ENCODE measurements at regions not wholly inside any gene's neighbourhood (a gene's known extent, or its start where the extent isn't known, plus 50 kb on each side); places are given as distances from the start of the nearest gene placed in this dataset.
"Not testable (repeated sequence)": the region's sequence is repeated elsewhere in the genome, so short reads cannot be mapped to it uniquely, and the experiment has no call there.

- Histone ChIP-seq H3K27ac (ENCODE audit: low read depth, low read length) (no peak overlapping the region), H3K4me1 (ENCODE audit: control insufficient read depth, insufficient read depth, low read length) (no peaks in the 10 kb centered on the region), H3K4me3 (ENCODE audit: low read length) (no peak overlapping the region), H3K9ac (ENCODE audit: low read length) (no peak overlapping the region), H3K27me3 (ENCODE audit: control insufficient read depth, insufficient read depth, low read length) (no peaks in the 10 kb centered on the region), H3K36me3 (ENCODE audit: control insufficient read depth, insufficient read depth, low read length) (no peaks in the 10 kb centered on the region)
Measured at GRCh38 chr12:126944684-126945083, 1322.3 kb upstream of the TMEM132C start.

GRCh38 chr12:126946958-126947357 is 1320.0 kb upstream of the TMEM132C start:
- H3K27ac ChIP-seq (ENCODE audit: low read depth, low read length); H3K9ac ChIP-seq (ENCODE audit: low read length); H3K27me3 ChIP-seq (ENCODE audit: control insufficient read depth, insufficient read depth, low read length); H3K36me3 ChIP-seq (ENCODE audit: control insufficient read depth, insufficient read depth, low read length); H3K4me3 ChIP-seq (ENCODE audit: low read length); H3K4me1 ChIP-seq (ENCODE audit: control insufficient read depth, insufficient read depth, low read length): not testable (repeated sequence)

DNA sequence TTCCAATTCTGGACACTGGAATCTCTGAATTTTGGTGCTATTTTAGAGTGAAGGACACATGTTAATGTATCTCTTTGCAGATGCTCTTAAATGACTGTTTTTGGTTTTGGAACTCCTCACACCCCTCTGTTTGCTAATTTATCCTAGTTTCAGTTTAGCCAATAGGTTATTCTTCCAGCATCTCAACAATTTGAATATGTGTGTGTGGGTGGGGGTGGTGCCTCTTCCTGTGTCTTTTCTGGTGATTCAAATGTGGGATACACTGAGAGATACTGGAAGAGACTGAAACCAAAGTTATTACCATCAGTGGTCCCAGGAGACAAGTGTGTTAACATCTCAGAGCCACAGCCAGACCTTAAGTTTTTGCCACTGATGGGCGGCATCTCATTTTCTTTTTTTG is 1317.4 kb upstream of the TMEM132C start:
- H3K9ac ChIP-seq (ENCODE audit: low read length) = no peak overlapping the region
- no peaks in the 10 kb centered on the region for H3K4me1 ChIP-seq (ENCODE audit: control insufficient read depth, insufficient read depth, low read length)

DNA sequence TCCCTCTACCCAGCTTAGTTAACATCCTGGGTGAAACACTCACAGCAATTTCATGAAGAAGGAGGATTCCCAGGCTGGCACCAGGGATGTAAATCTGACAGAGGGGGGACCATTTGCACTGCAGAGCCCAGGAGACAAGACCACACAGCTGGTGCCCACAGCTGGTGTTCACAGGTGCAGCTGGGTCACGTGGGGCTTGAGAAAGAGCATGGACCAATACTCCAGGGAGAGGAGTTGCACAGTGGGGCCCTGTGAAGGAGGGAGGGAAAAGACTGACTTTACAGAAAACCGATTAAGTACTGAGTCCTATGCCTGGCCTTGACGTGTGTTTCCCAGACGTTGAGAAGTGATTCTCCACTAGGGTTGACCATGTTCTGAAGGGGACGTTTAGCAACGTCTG is 1316.7 kb upstream of the TMEM132C start:
- H3K4me3 ChIP-seq (ENCODE audit: low read length) = no peak overlapping the region
- no peak overlapping the region for H3K9ac ChIP-seq (ENCODE audit: low read length)
- no peaks in the 10 kb centered on the region for H3K36me3 ChIP-seq (ENCODE audit: control insufficient read depth, insufficient read depth, low read length)

More for the DNA sequence above, 1317.4 kb upstream of the TMEM132C start:
- no peak overlapping the region for H3K4me3 ChIP-seq (ENCODE audit: low read length)
- H3K36me3 ChIP-seq (ENCODE audit: control insufficient read depth, insufficient read depth, low read length) = no peaks in the 10 kb centered on the region
- no peak overlapping the region for H3K27ac ChIP-seq (ENCODE audit: low read depth, low read length)
- H3K27me3 ChIP-seq (ENCODE audit: control insufficient read depth, insufficient read depth, low read length) = no peaks in the 10 kb centered on the region

DNA sequence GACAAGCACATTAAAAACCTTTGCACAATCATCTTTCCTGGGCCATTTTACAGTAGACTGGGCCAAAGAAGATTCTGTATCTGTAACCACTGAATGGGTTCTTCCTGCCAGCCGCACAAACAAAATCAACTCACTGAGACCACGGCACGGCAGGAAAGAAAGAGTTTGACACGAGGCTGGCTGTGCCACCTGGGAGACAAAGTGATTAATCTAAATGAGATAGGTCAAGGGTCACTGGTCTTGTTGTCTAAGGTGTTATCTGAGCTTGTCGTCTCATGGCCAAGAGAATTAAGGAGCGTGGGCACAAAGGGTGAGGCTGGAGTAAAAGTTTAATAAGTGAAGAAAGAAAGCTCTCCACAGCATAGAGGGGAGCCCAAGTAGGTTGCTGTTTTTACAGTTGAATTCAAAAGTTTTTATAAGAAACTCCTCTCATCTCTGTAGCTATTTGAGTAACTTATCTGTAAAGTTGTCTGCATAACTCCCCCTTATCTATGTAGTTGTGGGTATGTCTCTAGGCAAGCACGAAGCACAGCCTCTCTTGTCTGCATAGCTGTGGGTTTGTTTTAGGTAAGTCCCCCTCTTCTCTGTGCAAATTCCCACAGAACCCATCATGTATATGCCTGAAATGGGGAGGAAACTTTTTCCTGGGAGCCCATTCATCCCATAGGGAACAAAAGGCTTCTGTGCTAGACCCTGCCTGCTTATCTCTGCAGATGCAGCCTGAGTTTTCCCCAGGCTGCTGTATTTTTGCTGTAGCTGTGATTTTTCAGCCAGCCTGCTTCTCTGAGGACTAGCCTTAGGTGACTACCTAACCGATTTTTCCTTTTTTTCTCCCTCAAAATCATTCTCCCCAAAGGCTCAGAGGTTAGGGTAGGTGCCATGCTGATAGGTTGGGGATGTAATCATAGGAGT is 1314.6 kb upstream of the TMEM132C start:
- H3K36me3 ChIP-seq (ENCODE audit: control insufficient read depth, insufficient read depth, low read length) = no peaks in the 10 kb centered on the region
- no peak overlapping the region for H3K4me3 ChIP-seq (ENCODE audit: low read length)
- no peak overlapping the region for H3K9ac ChIP-seq (ENCODE audit: low read length)
- no peaks in the 10 kb centered on the region for H3K27me3 ChIP-seq (ENCODE audit: control insufficient read depth, insufficient read depth, low read length)
- no peak overlapping the region for H3K27ac ChIP-seq (ENCODE audit: low read depth, low read length)
- H3K4me1 ChIP-seq (ENCODE audit: control insufficient read depth, insufficient read depth, low read length) = no peaks in the 10 kb centered on the region

More for the DNA sequence above, 1316.7 kb upstream of the TMEM132C start:
- Histone ChIP-seq H3K4me1 (ENCODE audit: control insufficient read depth, insufficient read depth, low read length) (no peaks in the 10 kb centered on the region), H3K27ac (ENCODE audit: low read depth, low read length) (no peak overlapping the region), H3K27me3 (ENCODE audit: control insufficient read depth, insufficient read depth, low read length) (no peaks in the 10 kb centered on the region)

- no peak overlapping the region for H3K9ac ChIP-seq (ENCODE audit: low read length)
- H3K4me1 ChIP-seq (ENCODE audit: control insufficient read depth, insufficient read depth, low read length) = no peaks in the 10 kb centered on the region
- H3K36me3 ChIP-seq (ENCODE audit: control insufficient read depth, insufficient read depth, low read length) = no peaks in the 10 kb centered on the region
- H3K27me3 ChIP-seq (ENCODE audit: control insufficient read depth, insufficient read depth, low read length) = no peaks in the 10 kb centered on the region
- no peak overlapping the region for H3K4me3 ChIP-seq (ENCODE audit: low read length)
- no peak overlapping the region for H3K27ac ChIP-seq (ENCODE audit: low read depth, low read length)
Measured at GRCh38 chr12:126953365-126953889, 1313.5 kb upstream of the TMEM132C start.

- Histone ChIP-seq H3K4me3 (ENCODE audit: low read length) (no peak overlapping the region), H3K27ac (ENCODE audit: low read depth, low read length) (no peak overlapping the region), H3K36me3 (ENCODE audit: control insufficient read depth, insufficient read depth, low read length) (no peaks in the 10 kb centered on the region), H3K27me3 (ENCODE audit: control insufficient read depth, insufficient read depth, low read length) (no peaks in the 10 kb centered on the region), H3K4me1 (ENCODE audit: control insufficient read depth, insufficient read depth, low read length) (no peaks in the 10 kb centered on the region), H3K9ac (ENCODE audit: low read length) (no peak overlapping the region)
Measured at GRCh38 chr12:126960221-126960620, 1306.7 kb upstream of the TMEM132C start.

DNA sequence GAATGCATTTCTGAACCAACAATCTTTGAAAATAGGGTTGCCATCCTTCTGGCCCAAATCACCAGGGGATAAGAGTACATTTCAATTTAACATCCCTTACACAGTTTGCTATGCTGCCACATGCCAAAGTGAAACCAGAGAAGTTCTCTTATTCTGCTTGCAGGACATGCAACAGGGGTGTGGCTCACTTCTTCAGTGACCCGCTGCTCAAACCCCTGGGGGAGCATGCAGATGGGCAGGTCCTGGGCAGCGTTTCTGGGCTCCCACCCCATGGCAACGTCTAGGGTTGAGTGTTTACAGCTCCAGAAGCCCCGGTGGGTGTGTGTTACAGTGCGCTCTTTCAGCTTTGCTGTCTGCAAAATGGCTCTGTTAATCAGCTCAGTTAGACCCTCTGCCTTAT is 1306.3 kb upstream of the TMEM132C start:
- H3K9ac ChIP-seq (ENCODE audit: low read length) = no peak overlapping the region
- no peaks in the 10 kb centered on the region for H3K36me3 ChIP-seq (ENCODE audit: control insufficient read depth, insufficient read depth, low read length)
- no peaks in the 10 kb centered on the region for H3K4me1 ChIP-seq (ENCODE audit: control insufficient read depth, insufficient read depth, low read length)
- no peaks in the 10 kb centered on the region for H3K27me3 ChIP-seq (ENCODE audit: control insufficient read depth, insufficient read depth, low read length)
- H3K27ac ChIP-seq (ENCODE audit: low read depth, low read length) = no peak overlapping the region
- no peak overlapping the region for H3K4me3 ChIP-seq (ENCODE audit: low read length)

DNA sequence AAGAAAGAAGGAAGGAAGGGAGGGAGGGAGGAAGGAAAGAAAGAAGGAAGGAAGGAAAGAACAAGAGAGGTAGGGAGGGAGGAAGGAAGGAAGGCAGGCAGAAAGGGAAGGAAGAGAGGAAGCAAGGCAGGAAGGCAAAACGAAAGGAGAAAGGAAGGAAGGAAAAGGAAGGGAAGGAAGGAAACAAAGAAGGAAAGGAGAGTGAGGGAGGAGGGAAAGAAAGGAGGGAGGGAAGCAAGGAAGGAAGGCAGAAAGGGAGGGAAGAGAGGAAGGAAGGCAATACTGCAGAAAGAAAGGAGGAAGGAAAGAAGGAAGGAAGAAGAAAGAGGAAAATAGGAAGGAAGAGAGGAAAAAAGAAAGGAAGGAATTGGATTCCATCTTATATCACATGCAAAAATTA is 1303.1 kb upstream of the TMEM132C start:
- Histone ChIP-seq H3K36me3 (ENCODE audit: control insufficient read depth, insufficient read depth, low read length) (no peaks in the 10 kb centered on the region), H3K4me3 (ENCODE audit: low read length) (no peak overlapping the region), H3K9ac (ENCODE audit: low read length) (no peak overlapping the region), H3K4me1 (ENCODE audit: control insufficient read depth, insufficient read depth, low read length) (no peaks in the 10 kb centered on the region), H3K27ac (ENCODE audit: low read depth, low read length) (no peak overlapping the region), H3K27me3 (ENCODE audit: control insufficient read depth, insufficient read depth, low read length) (no peaks in the 10 kb centered on the region)

- no peaks in the 10 kb centered on the region for H3K4me1 ChIP-seq (ENCODE audit: control insufficient read depth, insufficient read depth, low read length)
- H3K27me3 ChIP-seq (ENCODE audit: control insufficient read depth, insufficient read depth, low read length) = no peaks in the 10 kb centered on the region
- H3K27ac ChIP-seq (ENCODE audit: low read depth, low read length) = no peak overlapping the region
- H3K36me3 ChIP-seq (ENCODE audit: control insufficient read depth, insufficient read depth, low read length) = no peaks in the 10 kb centered on the region
- H3K9ac ChIP-seq (ENCODE audit: low read length) = no peak overlapping the region
- no peak overlapping the region for H3K4me3 ChIP-seq (ENCODE audit: low read length)
Measured at GRCh38 chr12:126966498-126966897, 1300.5 kb upstream of the TMEM132C start.

DNA sequence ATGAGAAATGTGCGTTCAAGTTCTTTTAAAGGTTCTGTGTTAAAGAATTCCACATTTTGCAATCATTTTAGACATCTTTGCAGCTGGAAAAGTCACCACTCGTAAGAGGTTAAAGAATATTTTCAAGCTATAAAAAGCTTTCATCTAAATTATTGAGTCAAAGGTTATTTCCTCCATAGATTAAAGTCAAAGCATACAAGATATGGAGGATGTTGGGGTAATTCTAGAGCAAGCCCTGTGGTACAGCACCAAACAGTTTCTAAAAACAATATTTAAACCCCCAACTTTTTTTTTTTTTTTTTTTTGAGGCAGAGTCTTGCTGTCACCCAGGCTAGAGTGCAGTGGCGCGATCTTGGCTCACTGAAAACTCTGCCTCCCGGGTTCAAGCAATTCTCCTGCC is 1299.8 kb upstream of the TMEM132C start:
- no peak overlapping the region for H3K9ac ChIP-seq (ENCODE audit: low read length)
- no peaks in the 10 kb centered on the region for H3K36me3 ChIP-seq (ENCODE audit: control insufficient read depth, insufficient read depth, low read length)
- H3K27ac ChIP-seq (ENCODE audit: low read depth, low read length) = no peak overlapping the region
- H3K4me1 ChIP-seq (ENCODE audit: control insufficient read depth, insufficient read depth, low read length) = no peaks in the 10 kb centered on the region
- H3K27me3 ChIP-seq (ENCODE audit: control insufficient read depth, insufficient read depth, low read length) = no peaks in the 10 kb centered on the region
- H3K4me3 ChIP-seq (ENCODE audit: low read length) = no peak overlapping the region

DNA sequence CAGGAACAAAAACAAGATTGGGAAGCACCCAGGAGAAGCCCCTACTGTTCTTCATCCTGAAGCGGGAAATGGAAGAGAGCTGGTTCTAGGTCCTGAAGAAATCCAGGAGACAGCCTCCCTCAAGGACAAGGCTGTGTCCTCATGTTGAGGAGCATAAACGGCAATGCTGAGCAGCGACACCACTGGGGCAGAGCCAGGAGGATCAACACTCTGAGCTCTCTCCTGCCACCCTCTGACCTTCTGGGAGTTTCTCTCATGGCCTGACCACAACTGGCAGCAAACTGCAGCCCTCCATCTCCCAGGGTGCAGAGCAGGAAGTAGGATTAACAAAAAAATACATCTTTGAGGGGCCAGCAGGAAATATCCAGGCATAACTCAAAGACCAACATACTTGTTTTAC is 1292.2 kb upstream of the TMEM132C start:
- H3K36me3 ChIP-seq (ENCODE audit: control insufficient read depth, insufficient read depth, low read length) = no peaks in the 10 kb centered on the region
- H3K27ac ChIP-seq (ENCODE audit: low read depth, low read length) = no peak overlapping the region
- no peaks in the 10 kb centered on the region for H3K27me3 ChIP-seq (ENCODE audit: control insufficient read depth, insufficient read depth, low read length)
- H3K9ac ChIP-seq (ENCODE audit: low read length) = no peak overlapping the region
- H3K4me1 ChIP-seq (ENCODE audit: control insufficient read depth, insufficient read depth, low read length) = no peaks in the 10 kb centered on the region
- no peak overlapping the region for H3K4me3 ChIP-seq (ENCODE audit: low read length)

GRCh38 chr12:126976579-126976978 is 1290.4 kb upstream of the TMEM132C start:
- Histone ChIP-seq H3K27ac (ENCODE audit: low read depth, low read length) (no peak overlapping the region), H3K27me3 (ENCODE audit: control insufficient read depth, insufficient read depth, low read length) (no peaks in the 10 kb centered on the region), H3K9ac (ENCODE audit: low read length) (no peak overlapping the region), H3K36me3 (ENCODE audit: control insufficient read depth, insufficient read depth, low read length) (no peaks in the 10 kb centered on the region), H3K4me1 (ENCODE audit: control insufficient read depth, insufficient read depth, low read length) (no peaks in the 10 kb centered on the region), H3K4me3 (ENCODE audit: low read length) (no peak overlapping the region)

Data from rectal smooth muscle tissue (tissue), 1 donor.